HCT116 (cell line): ENCODE measurements at regions not wholly inside any gene's neighbourhood (a gene's known extent, or its start where the extent isn't known, plus 50 kb on each side); places are given as distances from the start of the nearest gene placed in this dataset.

Source experiments
- ATAC-seq: fragments of 200-7000 bp; cut with Tn5 transposase; 2 replicates; pipeline ENCODE4 v1.9.1; 2020; ENCODE audit warnings: mild to moderate bottlenecking, moderate library complexity
- BruUV-seq: library from RNA; stranded (reverse); fragments of 400-500 nt; replicated peaks from 2 replicates; lab custom pipeline; 2021; lab: Mats Ljungman, UMichigan
- CTCF ChIA-PET: fragments of 300-600 bp; sonication (Branson Sonifier 250); formaldehyde crosslinking; loops from one replicate; lab custom pipeline; 2021; ENCODE audit warnings: antibody characterized with exemption; lab: Charles Lee
- POLR2A ChIA-PET: fragments of 300-600, 350-600 bp; sonication (Branson Sonifier 250); formaldehyde crosslinking; loops from one replicate; lab custom pipeline; 2021; ENCODE audit warnings: antibody characterized with exemption; lab: Charles Lee
- RAD21 ChIA-PET, 2 experiments: fragments of 300-600 bp; sonication (Branson Sonifier 250); formaldehyde crosslinking; loops; one replicate each; lab custom pipeline; 2023; ENCODE audit warnings: low total read pairs in 2 of 2; ENCODE audit not compliant: uncharacterized antibody in 2 of 2, unreplicated experiment in 2 of 2, low non-redundant PET in 1 of 2; lab: Charles Lee
- DNase-seq: peaks from one replicate; pipeline ENCODE4 v3.0.0-alpha.2; 2010; ENCODE audit warnings: low read depth, low spot score
- H2AFZ ChIP-seq: fragments of 200-600 bp; shearing (Covaris generic), sonication (generic); 2 replicates; pipeline ENCODE4 v1.6.1; 2017; ENCODE audit warnings: low read depth, mixed run types, mixed read lengths, antibody characterized with exemption, low read length; ENCODE audit not compliant: poor library complexity, severe bottlenecking
- H3K27ac ChIP-seq: 2 replicates; pipeline ENCODE4 v1.5.1; 2012; ENCODE audit warnings: low read depth, low read length
- H3K27me3 ChIP-seq: fragments of 200-600 bp; sonication (generic); 2 replicates; pipeline ENCODE4 v1.6.1; 2016; ENCODE audit warnings: mixed run types, low read length, mixed read lengths; ENCODE audit not compliant: insufficient read depth
- H3K36me3 ChIP-seq, 2 experiments: fragments of 200-500 bp in 1 of 2; fragments of 200-600 bp in 1 of 2; sonication (Bioruptor generic) in 1 of 2; sonication (generic) in 1 of 2; 2 replicates each; pipeline versions ENCODE4 v1.5.1 to v1.6.1; 2014 to 2016; ENCODE audit warnings: low read length in 2 of 2, inconsistent platforms in 1 of 2, mixed read lengths in 1 of 2, mixed run types in 1 of 2; ENCODE audit not compliant: insufficient read depth in 2 of 2, control insufficient read depth in 1 of 2
- H3K4me1 ChIP-seq, 2 experiments: fragments of 200-600 bp in 1 of 2; sonication (generic) in 1 of 2; 2 replicates each; pipeline versions ENCODE4 v1.5.1 to v1.6.1; 2012 to 2017; ENCODE audit warnings: low read length in 2 of 2, inconsistent platforms in 1 of 2, mild to moderate bottlenecking in 1 of 2, mixed read lengths in 1 of 2, mixed run types in 1 of 2, moderate library complexity in 1 of 2; ENCODE audit not compliant: insufficient read depth in 2 of 2, control insufficient read depth in 1 of 2
- H3K4me2 ChIP-seq: fragments of 200-600 bp; sonication (generic); 2 replicates; pipeline ENCODE4 v1.6.1; 2017; ENCODE audit warnings: mixed run types, low read length, mixed read lengths
- H3K4me3 ChIP-seq, 2 experiments: fragments of 200-600 bp in 1 of 2; sonication (generic) in 1 of 2; replicated peaks in 1 of 2; 2 replicates each; pipeline ENCODE4 v1.5.1; 2011 to 2016; ENCODE audit warnings: low read length in 2 of 2, control low read depth in 1 of 2, low read depth in 1 of 2, mild to moderate bottlenecking in 1 of 2, mixed read lengths in 1 of 2, mixed run types in 1 of 2
- H3K79me2 ChIP-seq: fragments of 200-600 bp; sonication (generic); 2 replicates; pipeline ENCODE4 v1.6.1; 2017; ENCODE audit warnings: mild to moderate bottlenecking, mixed run types, low read length, moderate library complexity, mixed read lengths; ENCODE audit not compliant: insufficient read depth
- H3K9ac ChIP-seq: fragments of 200-600 bp; sonication (generic); 2 replicates; pipeline ENCODE4 v1.6.1; 2016; ENCODE audit warnings: low read length, mixed read lengths
- H3K9me2 ChIP-seq: fragments of 200-600 bp; sonication (generic), shearing (Covaris generic); 2 replicates; pipeline ENCODE4 v1.6.1; 2017; ENCODE audit warnings: mixed run types, mild to moderate bottlenecking, moderate library complexity; ENCODE audit not compliant: insufficient read depth
- H3K9me3 ChIP-seq, 2 experiments: fragments of 200-500 bp in 1 of 2; fragments of 200-600 bp in 1 of 2; sonication (Bioruptor generic) in 1 of 2; sonication (generic) in 1 of 2; 2 replicates each; pipeline ENCODE4 v1.6.1; 2014 to 2017; ENCODE audit warnings: low read length in 2 of 2, mixed read lengths in 2 of 2, inconsistent platforms in 1 of 2, low read depth in 1 of 2, mild to moderate bottlenecking in 1 of 2, mixed run types in 1 of 2, moderate library complexity in 1 of 2; ENCODE audit not compliant: control insufficient read depth in 1 of 2, insufficient read depth in 1 of 2
- H4K20me1 ChIP-seq: fragments of 200-600 bp; sonication (generic), shearing (Covaris generic); 2 replicates; pipeline ENCODE4 v1.6.1; 2017; ENCODE audit warnings: mixed run types, mild to moderate bottlenecking, moderate library complexity; ENCODE audit not compliant: insufficient read depth
- ATF3 ChIP-seq: IDR thresholded peaks from 2 replicates; pipeline ENCODE4 v1.6.1; 2012
- CEBPB ChIP-seq: IDR thresholded peaks from 2 replicates; pipeline ENCODE4 v1.6.1; 2012; ENCODE audit warnings: low read depth
- ELF1 ChIP-seq: IDR thresholded peaks from 2 replicates; pipeline ENCODE4 v1.6.1; 2012; ENCODE audit warnings: low read depth, borderline replicate concordance
- EZH2 ChIP-seq: fragments of 200-600 bp; sonication (generic); IDR thresholded peaks from 2 replicates; pipeline ENCODE4 v1.6.1; 2017; ENCODE audit warnings: antibody characterized with exemption, mixed run types
- EZH2phosphoT487 ChIP-seq: fragments of 200-600 bp; IDR thresholded peaks from 2 replicates; pipeline ENCODE4 v1.6.1; 2018; ENCODE audit warnings: antibody characterized with exemption, borderline replicate concordance
- FOSL1 ChIP-seq: IDR thresholded peaks from 2 replicates; pipeline ENCODE4 v1.6.1; 2012; ENCODE audit warnings: low read depth
- POLR2A ChIP-seq: IDR thresholded peaks from 2 replicates; pipeline ENCODE4 v1.7.0; 2011; ENCODE audit warnings: borderline replicate concordance; ENCODE audit not compliant: insufficient read depth, insufficient read length; ENCODE audit errors: extremely low read depth
- POLR2AphosphoS5 ChIP-seq: IDR thresholded peaks from 2 replicates; pipeline ENCODE4 v1.6.1; 2011; ENCODE audit warnings: mild to moderate bottlenecking, low read depth, low read length, moderate library complexity
- RAD21 ChIP-seq: IDR thresholded peaks from 2 replicates; pipeline ENCODE4 v1.6.1; 2012; ENCODE audit warnings: low read depth, mild to moderate bottlenecking
- REST ChIP-seq: IDR thresholded peaks from 2 replicates; pipeline ENCODE4 v1.6.1; 2012; ENCODE audit warnings: low read depth
- SIN3A ChIP-seq: IDR thresholded peaks from 2 replicates; pipeline ENCODE4 v1.6.1; 2012; ENCODE audit warnings: low read depth
- SP1 ChIP-seq: IDR thresholded peaks from 2 replicates; pipeline ENCODE4 v1.6.1; 2012; ENCODE audit warnings: low read depth
- SRF ChIP-seq: IDR thresholded peaks from 2 replicates; pipeline ENCODE4 v1.6.1; 2012; ENCODE audit warnings: low read depth
- TCF7L2 ChIP-seq: IDR thresholded peaks from 2 replicates; pipeline ENCODE4 v1.7.0; 2011; ENCODE audit warnings: borderline replicate concordance, inconsistent platforms; ENCODE audit not compliant: insufficient read depth, insufficient read length; ENCODE audit errors: extremely low read depth
- YY1 ChIP-seq: IDR thresholded peaks from 2 replicates; pipeline ENCODE4 v1.6.1; 2011; ENCODE audit warnings: low read length, low read depth, moderate library complexity, mild to moderate bottlenecking; ENCODE audit not compliant: insufficient replicate concordance; ENCODE audit errors: extremely low read depth
- ZBTB33 ChIP-seq: IDR thresholded peaks from 2 replicates; pipeline ENCODE4 v1.6.1; 2011; ENCODE audit warnings: mild to moderate bottlenecking, low read length, moderate library complexity; ENCODE audit not compliant: insufficient replicate concordance; ENCODE audit errors: extremely low read depth
- ZFX ChIP-seq: fragments of 450-650 bp; IDR thresholded peaks from 2 replicates; pipeline ENCODE4 v1.6.1; 2017
- ZNF274 ChIP-seq: fragments of 200-500 bp; sonication (Bioruptor generic); IDR thresholded peaks from 2 replicates; pipeline ENCODE4 v1.6.1; 2014; ENCODE audit warnings: mild to moderate bottlenecking, low read depth, low read length, inconsistent platforms
- intact Hi-C: fragments of 100-400 bp; cut with micrococcal nuclease; formaldehyde crosslinking; loops from 2 replicates; pipeline ENCODE4 v1.10.0; 2022
- TF ChIP-seq, protein P1 (sequence below): IDR thresholded peaks from 2 replicates; pipeline ENCODE4 v1.6.1; 2012
- TF ChIP-seq, protein P2 (sequence below), 3 experiments: fragments of 200-600 bp in 1 of 3; sonication (generic) in 1 of 3; IDR thresholded peaks in 2 of 3; conservative IDR thresholded peaks in 1 of 3; 2 replicates each; pipeline ENCODE4 v1.5.1; 2012 to 2017; ENCODE audit warnings: low read depth in 2 of 3, low read length in 2 of 3, antibody characterized with exemption in 1 of 3, borderline replicate concordance in 1 of 3, control low read depth in 1 of 3, mild to moderate bottlenecking in 1 of 3, mixed read lengths in 1 of 3, mixed run types in 1 of 3, moderate library complexity in 1 of 3; ENCODE audit not compliant: insufficient read depth in 1 of 3

- Histone ChIP-seq H2AFZ (no peak overlapping the region), H3K79me2 (no peaks in the 10 kb centered on the region), H3K4me2 (no peak overlapping the region), H3K9me2 (no peaks in the 10 kb centered on the region), H3K36me3 (no peaks in the 10 kb centered on the region), H4K20me1 (no peaks in the 10 kb centered on the region), H3K9ac (no peak overlapping the region), H3K27me3 (no peaks in the 10 kb centered on the region), H3K4me1 (no peaks in the 10 kb centered on the region), H3K27ac (no peak overlapping the region), H3K4me3 (no peak overlapping the region), H3K9me3 (no peaks in the 10 kb centered on the region)
- no TSS peak for BruUV-seq
- POLR2A ChIA-PET, result no interaction called here
- CTCF ChIA-PET, result no interaction called here
- no peak for TF ChIP-seq CEBPB
- no peak for TF ChIP-seq ATF3
- TF ChIP-seq TCF7L2, result no peak
- TF ChIP-seq SIN3A, result no peak
- TF ChIP-seq POLR2A, result no peak
- TF ChIP-seq POLR2AphosphoS5, result no peak
- TF ChIP-seq YY1, result no peak
- no peak for TF ChIP-seq ZNF274
- TF ChIP-seq, protein P1, sequence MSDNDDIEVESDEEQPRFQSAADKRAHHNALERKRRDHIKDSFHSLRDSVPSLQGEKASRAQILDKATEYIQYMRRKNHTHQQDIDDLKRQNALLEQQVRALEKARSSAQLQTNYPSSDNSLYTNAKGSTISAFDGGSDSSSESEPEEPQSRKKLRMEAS, result no peak
- no peak for TF ChIP-seq EZH2phosphoT487
- no peak for TF ChIP-seq EZH2
- TF ChIP-seq ZBTB33, result no peak
- no peak for TF ChIP-seq SRF
- TF ChIP-seq, protein P2, sequence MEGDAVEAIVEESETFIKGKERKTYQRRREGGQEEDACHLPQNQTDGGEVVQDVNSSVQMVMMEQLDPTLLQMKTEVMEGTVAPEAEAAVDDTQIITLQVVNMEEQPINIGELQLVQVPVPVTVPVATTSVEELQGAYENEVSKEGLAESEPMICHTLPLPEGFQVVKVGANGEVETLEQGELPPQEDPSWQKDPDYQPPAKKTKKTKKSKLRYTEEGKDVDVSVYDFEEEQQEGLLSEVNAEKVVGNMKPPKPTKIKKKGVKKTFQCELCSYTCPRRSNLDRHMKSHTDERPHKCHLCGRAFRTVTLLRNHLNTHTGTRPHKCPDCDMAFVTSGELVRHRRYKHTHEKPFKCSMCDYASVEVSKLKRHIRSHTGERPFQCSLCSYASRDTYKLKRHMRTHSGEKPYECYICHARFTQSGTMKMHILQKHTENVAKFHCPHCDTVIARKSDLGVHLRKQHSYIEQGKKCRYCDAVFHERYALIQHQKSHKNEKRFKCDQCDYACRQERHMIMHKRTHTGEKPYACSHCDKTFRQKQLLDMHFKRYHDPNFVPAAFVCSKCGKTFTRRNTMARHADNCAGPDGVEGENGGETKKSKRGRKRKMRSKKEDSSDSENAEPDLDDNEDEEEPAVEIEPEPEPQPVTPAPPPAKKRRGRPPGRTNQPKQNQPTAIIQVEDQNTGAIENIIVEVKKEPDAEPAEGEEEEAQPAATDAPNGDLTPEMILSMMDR (IDR thresholded peaks at IDR 0.05 in 2 of 3, conservative IDR thresholded peaks at IDR 0.05 in 1 of 3; ENCODE audit: borderline replicate concordance in 1 of 3, insufficient read depth in 1 of 3, low read depth in 2 of 3, low read length in 2 of 3), result no peak
- TF ChIP-seq FOSL1, result no peak
- no peak for TF ChIP-seq ELF1
- no peak for TF ChIP-seq ZFX
- TF ChIP-seq SP1, result no peak
- TF ChIP-seq RAD21, result no peak
- TF ChIP-seq REST, result no peak
- intact Hi-C loops, result loop anchor here (10.0 kb wide), 1 partner anchor 646 kb away; no protein-coding TSS in a partner anchor
- DNase-seq, result no peak
- no peak for ATAC-seq
- RAD21 ChIA-PET, result no interaction called here
Measured at GRCh38 chr11:32290783-32291182, 144.6 kb downstream of the WT1 start.
